ENCODE measurements at regions not wholly inside any gene's neighbourhood (a gene's known extent, or its start where the extent isn't known, plus 50 kb on each side); places are given as distances from the start of the nearest gene placed in this dataset.

- DNase-seq (ENCODE audit: low spot score): peak; percentile 5
Observed at GRCh38 chr3:177744873-177745606, 547.8 kb upstream of the TBL1XR1 start.

GRCh38 chr3:177745607-177746005, 548.3 kb upstream of the TBL1XR1 start:
- DNase-seq (ENCODE audit: low spot score): no peak

GRCh38 chr3:177746337-177746933, 549.2 kb upstream of the TBL1XR1 start:
- no peak for DNase-seq (ENCODE audit: low spot score)

GRCh38 chr3:177749836-177750235, 552.6 kb upstream of the TBL1XR1 start:
- no peak for DNase-seq (ENCODE audit: low spot score)

- DNase-seq (ENCODE audit: low spot score): no peak
Observed at GRCh38 chr3:177750436-177750835, 553.2 kb upstream of the TBL1XR1 start.

- no peak for DNase-seq (ENCODE audit: low spot score)
Observed at GRCh38 chr3:177751770-177752169, 554.5 kb upstream of the TBL1XR1 start.

- no peak for DNase-seq (ENCODE audit: low spot score)
Observed at GRCh38 chr3:177752831-177753230, 555.5 kb upstream of the TBL1XR1 start.

GRCh38 chr3:177753451-177754155, 556.3 kb upstream of the TBL1XR1 start:
- no peak for DNase-seq (ENCODE audit: low spot score)

GRCh38 chr3:177754508-177754921, 557.2 kb upstream of the TBL1XR1 start:
- DNase-seq (ENCODE audit: low spot score): no peak

- no peak for DNase-seq (ENCODE audit: low spot score)
Observed at GRCh38 chr3:177758126-177758525, 560.8 kb upstream of the TBL1XR1 start.

- DNase-seq (ENCODE audit: low spot score): no peak
Observed at GRCh38 chr3:177760803-177761202, 563.5 kb upstream of the TBL1XR1 start.

GRCh38 chr3:177764377-177764912, 567.2 kb upstream of the TBL1XR1 start:
- no peak for DNase-seq (ENCODE audit: low spot score)

- no peak for DNase-seq (ENCODE audit: low spot score)
Observed at GRCh38 chr3:177764933-177765332, 567.7 kb upstream of the TBL1XR1 start.

GRCh38 chr3:177770383-177771230, 573.3 kb upstream of the TBL1XR1 start:
- no peak for DNase-seq (ENCODE audit: low spot score)

GRCh38 chr3:177771780-177772179, 574.5 kb upstream of the TBL1XR1 start:
- no peak for DNase-seq (ENCODE audit: low spot score)

- DNase-seq (ENCODE audit: low spot score): no peak
Observed at GRCh38 chr3:177772908-177773557, 575.8 kb upstream of the TBL1XR1 start.

- no peak for DNase-seq (ENCODE audit: low spot score)
Observed at GRCh38 chr3:177773717-177774116, 576.4 kb upstream of the TBL1XR1 start.

GRCh38 chr3:177776661-177777101, 579.4 kb upstream of the TBL1XR1 start:
- DNase-seq (ENCODE audit: low spot score): no peak

GRCh38 chr3:177777699-177778098, 580.4 kb upstream of the TBL1XR1 start:
- peak; percentile 54 for DNase-seq (ENCODE audit: low spot score)

- DNase-seq (ENCODE audit: low spot score): no peak
Observed at GRCh38 chr3:177778633-177779032, 581.4 kb upstream of the TBL1XR1 start.

- DNase-seq (ENCODE audit: low spot score): no peak
Observed at GRCh38 chr3:177781686-177782161, 584.4 kb upstream of the TBL1XR1 start.

Measured in LoVo (cell line).